Pulmonary artery endothelial cell (primary cell): ENCODE measurements at regions not wholly inside any gene's neighbourhood (a gene's known extent, or its start where the extent isn't known, plus 50 kb on each side); places are given as distances from the start of the nearest gene placed in this dataset.
"Not testable (repeated sequence)": the region's sequence is repeated elsewhere in the genome, so short reads cannot be mapped to it uniquely, and the experiment has no call there.

ENCODE experiments used
- DNase-seq: peaks from one replicate; pipeline ENCODE4 v3.0.0-alpha.2; 2011; ENCODE audit warnings: low read depth, low spot score

- no peak for DNase-seq
Observed at GRCh38 chr14:89661392-89661791, 244.4 kb upstream of the FOXN3 start.

- not testable (repeated sequence) for DNase-seq
Observed at GRCh38 chr14:89660625-89661233, 243.7 kb upstream of the FOXN3 start.

- no peak for DNase-seq
Observed at GRCh38 chr14:89660166-89660565, 243.1 kb upstream of the FOXN3 start.

GRCh38 chr14:89658977-89659670 lies 242.1 kb upstream of the FOXN3 start:
- no peak for DNase-seq

DNA sequence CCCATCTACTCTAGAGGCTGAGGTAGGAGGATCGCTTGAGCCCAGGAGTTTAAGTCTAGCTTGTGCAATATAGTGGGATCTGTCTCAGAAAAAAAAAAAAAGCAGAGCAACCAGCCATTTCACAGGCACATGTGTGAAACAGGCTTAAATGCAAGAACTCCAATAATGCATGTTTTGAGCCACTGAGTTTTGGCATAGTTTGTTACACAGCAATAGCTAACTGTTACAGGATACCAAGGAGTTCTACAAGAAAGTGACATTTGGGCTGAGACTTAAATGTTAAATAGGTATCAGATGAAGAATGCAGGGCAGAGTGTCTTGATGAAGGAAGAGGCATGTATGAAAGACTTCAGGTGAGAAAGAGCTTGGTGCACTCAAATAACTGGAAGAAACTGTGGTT lies 240.0 kb upstream of the FOXN3 start:
- no peak for DNase-seq

- no peak for DNase-seq
Observed at GRCh38 chr14:89654998-89655397, 238.0 kb upstream of the FOXN3 start.

DNA sequence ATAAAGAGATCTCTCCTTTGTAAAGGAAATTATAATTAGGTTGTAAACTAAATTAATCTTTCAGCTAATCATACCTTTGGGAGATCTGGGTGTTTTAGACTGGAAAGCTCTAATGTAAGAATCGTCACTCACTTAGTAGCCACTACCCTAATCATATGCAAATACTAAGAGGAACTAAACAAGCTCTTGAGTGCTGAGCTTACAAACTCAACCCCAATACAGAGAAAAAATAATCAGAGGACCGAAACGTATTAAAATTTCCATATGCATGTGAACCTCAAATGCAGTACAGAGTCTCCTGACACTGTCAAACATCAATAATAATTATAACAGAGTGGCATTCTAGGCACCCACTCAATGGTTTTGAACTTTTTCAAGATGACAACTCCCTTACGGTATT lies 235.3 kb upstream of the FOXN3 start:
- DNase-seq, result no peak

DNA sequence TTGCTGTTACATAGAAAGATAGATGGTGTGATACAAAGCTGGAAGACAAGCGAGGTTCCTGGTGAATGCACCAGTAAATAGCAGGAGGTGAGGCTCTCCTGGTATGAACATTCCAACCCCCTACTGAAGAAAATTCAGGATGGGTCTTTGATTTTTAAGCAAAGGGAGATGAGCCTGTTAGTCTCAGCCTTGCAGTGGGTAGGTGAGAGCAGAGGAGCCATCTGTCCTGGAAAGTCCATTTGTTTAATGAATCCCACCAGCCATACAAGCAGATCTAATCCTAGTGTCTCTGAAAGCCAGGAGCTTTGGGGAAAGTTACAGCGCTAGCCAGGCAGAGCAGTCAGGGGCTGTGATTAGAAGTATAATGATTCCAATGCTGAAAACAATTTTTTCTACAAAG lies 234.8 kb upstream of the FOXN3 start:
- DNase-seq, result no peak

- DNase-seq, result no peak
Observed at GRCh38 chr14:89650077-89650978, 233.3 kb upstream of the FOXN3 start.

GRCh38 chr14:89649451-89650075 lies 232.5 kb upstream of the FOXN3 start:
- DNase-seq, result no peak

DNA sequence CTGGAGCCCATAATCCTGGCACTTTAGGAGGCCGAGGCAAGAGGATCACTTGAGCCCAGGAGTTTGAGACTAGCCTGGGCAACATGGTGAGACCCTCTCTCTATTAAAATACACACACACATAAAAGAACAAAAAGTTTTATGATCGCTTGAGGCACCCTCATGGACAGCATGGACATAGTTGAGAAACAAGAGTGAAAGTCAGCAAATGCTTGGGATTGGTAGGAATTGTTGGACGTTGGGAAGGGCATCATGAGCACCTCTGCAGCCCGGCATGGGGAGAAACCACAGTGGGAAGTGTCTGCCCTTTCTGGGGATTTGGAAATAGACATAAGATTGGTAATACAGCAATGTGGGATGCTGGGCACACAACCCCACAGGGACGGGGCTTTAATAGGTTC lies 231.9 kb upstream of the FOXN3 start:
- DNase-seq, result no peak

DNA sequence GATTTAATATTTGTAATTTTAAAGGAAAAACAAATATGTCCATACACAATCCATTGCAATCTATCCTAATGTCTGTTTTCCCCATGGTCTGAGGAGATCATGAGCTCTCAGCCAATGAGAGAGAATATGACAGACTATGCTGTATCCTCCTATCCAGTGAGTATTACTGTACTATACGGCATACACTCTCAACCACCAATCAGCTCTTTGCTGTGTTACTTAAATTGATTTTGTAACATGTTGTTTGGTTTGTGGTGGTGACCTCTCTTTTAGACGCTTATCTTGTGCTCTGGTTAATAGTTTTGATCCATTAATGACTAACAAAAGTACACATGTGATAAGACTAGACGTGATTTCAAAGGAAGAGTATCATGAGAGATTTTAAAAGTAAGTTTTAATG lies 231.5 kb upstream of the FOXN3 start:
- DNase-seq, result no peak

DNA sequence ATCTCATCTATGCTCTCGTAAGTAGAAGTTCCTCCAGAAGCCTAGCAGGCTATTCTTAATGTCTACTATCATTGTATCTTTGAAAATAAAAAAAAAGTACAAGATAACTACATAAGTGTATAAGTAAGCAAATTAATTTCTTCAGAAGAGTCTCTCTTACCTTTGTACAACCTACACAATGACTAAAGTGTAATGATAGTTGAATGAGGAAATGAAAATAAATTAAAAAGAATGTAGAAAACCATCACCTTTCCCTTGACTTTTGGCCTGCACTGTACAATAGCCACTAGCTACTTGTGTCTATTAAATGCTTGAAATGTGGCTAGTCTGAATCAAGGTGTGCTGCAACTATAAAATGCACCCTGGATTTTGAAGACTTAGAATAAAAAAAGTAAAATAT lies 229.9 kb upstream of the FOXN3 start:
- DNase-seq, result no peak

DNA sequence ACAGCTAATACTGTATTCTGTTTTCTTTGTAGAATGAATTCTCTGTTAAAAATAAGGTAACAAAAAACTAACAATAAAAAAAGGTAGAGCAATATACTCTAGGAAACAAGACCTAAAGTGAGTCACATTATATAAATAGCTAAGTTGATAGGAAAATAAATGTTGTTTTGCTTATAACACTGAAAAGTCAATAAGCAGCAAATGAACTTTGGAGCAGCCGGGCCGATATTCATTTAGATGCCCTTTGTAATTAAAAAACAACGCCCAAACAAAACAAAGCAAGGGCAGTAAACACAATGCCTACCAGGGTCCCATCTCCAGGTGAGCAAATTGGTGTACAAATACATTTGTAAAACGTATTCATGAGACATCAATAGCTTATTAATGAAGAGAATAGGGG lies 227.6 kb upstream of the FOXN3 start:
- no peak for DNase-seq

GRCh38 chr14:89641495-89642175 lies 224.6 kb upstream of the FOXN3 start:
- DNase-seq, result no peak

DNA sequence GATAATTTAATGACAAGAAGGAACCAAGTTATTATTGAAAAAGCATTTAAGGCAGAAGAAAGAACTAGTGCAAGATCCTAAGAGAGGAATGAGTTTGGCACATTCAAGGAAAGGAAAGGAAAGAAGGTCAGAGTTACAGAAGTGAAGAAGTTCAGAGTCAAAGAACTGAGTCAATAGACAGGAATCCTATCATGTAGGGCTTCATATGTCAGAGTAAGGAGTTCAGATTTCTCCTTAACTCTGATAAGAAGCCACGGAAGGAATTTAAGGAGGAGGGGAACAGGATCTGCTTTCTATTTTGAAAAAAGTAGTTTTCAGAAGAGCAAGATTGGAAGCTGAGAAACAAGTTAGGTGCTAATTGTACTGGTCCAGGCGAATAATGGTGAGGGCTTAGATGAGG lies 223.1 kb upstream of the FOXN3 start:
- DNase-seq, result no peak

GRCh38 chr14:89639687-89640086 lies 222.7 kb upstream of the FOXN3 start:
- DNase-seq, result no peak

DNA sequence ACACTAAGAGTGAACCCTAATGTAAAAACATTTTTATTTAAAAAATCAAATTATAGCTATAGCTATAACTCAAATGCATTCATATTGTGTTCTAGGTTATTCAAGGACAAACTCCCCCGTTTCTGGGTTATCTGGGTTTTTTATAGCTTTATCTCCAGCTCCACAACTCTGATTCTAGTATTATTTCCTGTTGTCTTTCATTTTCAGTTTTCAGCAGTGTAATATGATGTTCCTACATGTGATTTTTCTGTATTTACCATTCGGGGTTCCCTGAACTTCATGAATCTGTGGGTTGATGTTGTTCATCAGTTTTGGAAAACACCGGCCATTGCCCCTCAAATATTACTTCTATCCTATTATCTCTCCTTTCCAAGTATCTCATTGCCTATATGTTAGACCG lies 221.9 kb upstream of the FOXN3 start:
- no peak for DNase-seq

- DNase-seq, result no peak
Observed at GRCh38 chr14:89637581-89637980, 220.5 kb upstream of the FOXN3 start.

DNA sequence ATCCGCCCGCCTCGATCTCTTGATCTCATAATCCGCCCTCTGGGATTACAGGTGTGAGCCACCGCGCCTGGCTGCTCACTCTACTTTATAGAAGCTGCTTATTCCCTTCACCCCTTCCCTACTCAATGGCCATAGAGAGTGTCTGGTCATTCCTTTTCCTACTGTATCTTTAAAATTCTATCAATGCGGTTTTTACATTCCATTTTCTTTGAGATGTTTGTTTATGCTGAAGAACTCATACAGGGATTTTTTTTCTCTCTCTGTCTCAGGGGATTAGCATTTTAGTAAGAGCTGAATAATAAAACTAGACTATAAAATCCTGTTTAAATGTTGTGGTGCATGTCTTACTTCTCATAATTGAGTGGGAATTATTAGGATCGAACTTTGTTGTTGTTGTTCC lies 218.6 kb upstream of the FOXN3 start:
- DNase-seq, result no peak

GRCh38 chr14:89634037-89634436 lies 217.0 kb upstream of the FOXN3 start:
- DNase-seq, result no peak
